ENCODE measurements at regions not wholly inside any gene's neighbourhood (a gene's known extent, or its start where the extent isn't known, plus 50 kb on each side); places are given as distances from the start of the nearest gene placed in this dataset.
"Not testable (repeated sequence)": the region's sequence is repeated elsewhere in the genome, so short reads cannot be mapped to it uniquely, and the experiment has no call there.

GRCh38 chr19:30682999-30683536 is 310.9 kb downstream of the ZNF536 start:
- DNase-seq (ENCODE audit: low read depth in 2 of 2), result peak; percentile 66 to 69

- no peak for DNase-seq (ENCODE audit: low read depth in 2 of 2)
Observed at GRCh38 chr19:30682146-30682998, 310.2 kb downstream of the ZNF536 start.

GRCh38 chr19:30681162-30682100 is 309.2 kb downstream of the ZNF536 start:
- DNase-seq (ENCODE audit: low read depth in 2 of 2), result no peak

GRCh38 chr19:30680399-30680798 is 308.2 kb downstream of the ZNF536 start:
- not testable (repeated sequence) for DNase-seq (ENCODE audit: low read depth in 2 of 2)

- DNase-seq (ENCODE audit: low read depth in 2 of 2), result no peak
Observed at GRCh38 chr19:30679789-30680188, 307.6 kb downstream of the ZNF536 start.

GRCh38 chr19:30679153-30679702 is 307.0 kb downstream of the ZNF536 start:
- DNase-seq (ENCODE audit: low read depth in 2 of 2), result no peak

GRCh38 chr19:30678168-30678567 is 306.0 kb downstream of the ZNF536 start:
- DNase-seq (ENCODE audit: low read depth in 2 of 2), result no peak

- DNase-seq (ENCODE audit: low read depth in 2 of 2), result no peak
Observed at GRCh38 chr19:30677702-30678101, 305.5 kb downstream of the ZNF536 start.

- no peak for DNase-seq (ENCODE audit: low read depth in 2 of 2)
Observed at GRCh38 chr19:30676990-30677679, 305.0 kb downstream of the ZNF536 start.

GRCh38 chr19:30675086-30675485 is 302.9 kb downstream of the ZNF536 start:
- no peak for DNase-seq (ENCODE audit: low read depth in 2 of 2)

GRCh38 chr19:30674656-30675055 is 302.5 kb downstream of the ZNF536 start:
- no peak for DNase-seq (ENCODE audit: low read depth in 2 of 2)

- no peak for DNase-seq (ENCODE audit: low read depth in 2 of 2)
Observed at GRCh38 chr19:30673336-30673735, 301.2 kb downstream of the ZNF536 start.

GRCh38 chr19:30672926-30673325 is 300.7 kb downstream of the ZNF536 start:
- no peak for DNase-seq (ENCODE audit: low read depth in 2 of 2)

- DNase-seq (ENCODE audit: low read depth in 2 of 2), result no peak
Observed at GRCh38 chr19:30671622-30672051, 299.5 kb downstream of the ZNF536 start.

- DNase-seq (ENCODE audit: low read depth in 2 of 2), result no peak
Observed at GRCh38 chr19:30671367-30671619, 299.1 kb downstream of the ZNF536 start.

GRCh38 chr19:30670562-30671366 is 298.6 kb downstream of the ZNF536 start:
- DNase-seq (ENCODE audit: low read depth in 2 of 2), result no peak

- no peak for DNase-seq (ENCODE audit: low read depth in 2 of 2)
Observed at GRCh38 chr19:30670011-30670329, 297.8 kb downstream of the ZNF536 start.

- DNase-seq (ENCODE audit: low read depth in 2 of 2), result no peak
Observed at GRCh38 chr19:30669329-30670010, 297.3 kb downstream of the ZNF536 start.

GRCh38 chr19:30668521-30669155 is 296.5 kb downstream of the ZNF536 start:
- DNase-seq (ENCODE audit: low read depth in 2 of 2), result no peak

- DNase-seq (ENCODE audit: low read depth in 2 of 2), result no peak
Observed at GRCh38 chr19:30667746-30668145, 295.6 kb downstream of the ZNF536 start.

Measured in fibroblast of skin of left biceps (primary cell).